Kasumi-1 (cell line): ENCODE measurements at regions not wholly inside any gene's neighbourhood (a gene's known extent, or its start where the extent isn't known, plus 50 kb on each side); places are given as distances from the start of the nearest gene placed in this dataset.
"Not testable (repeated sequence)": the region's sequence is repeated elsewhere in the genome, so short reads cannot be mapped to it uniquely, and the experiment has no call there.

Experiments
- DNase-seq, 2 experiments: peaks; one replicate each; lab custom pipeline; 2025; lab: John Stamatoyannopoulos, UW

DNA sequence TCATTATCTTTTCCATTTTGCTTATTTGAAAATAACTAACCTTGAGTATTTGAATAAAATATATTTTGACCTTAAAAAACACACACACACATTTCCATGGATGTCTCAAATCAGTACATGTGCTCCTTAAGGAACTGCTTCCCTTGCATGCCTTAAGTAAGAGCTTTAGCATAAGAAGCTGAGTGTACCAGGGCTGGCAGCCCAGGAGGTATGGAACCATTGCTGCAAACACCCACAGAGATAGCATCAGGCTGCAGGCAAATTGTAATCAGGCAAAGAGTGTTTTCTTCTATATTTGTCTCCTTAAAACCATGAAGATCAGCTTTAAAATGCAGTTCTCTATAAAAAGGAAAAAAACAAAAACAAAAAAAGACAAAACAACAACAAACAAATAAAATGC, 160.6 kb downstream of the PLK2 start:
- no peak for DNase-seq

- peak; percentile 59 to 64 for DNase-seq
Measured at GRCh38 chr5:58294598-58295305, 165.1 kb downstream of the PLK2 start.

GRCh38 chr5:58288275-58288674, 171.6 kb downstream of the PLK2 start:
- DNase-seq = not testable (repeated sequence)

GRCh38 chr5:58286741-58287140, 173.1 kb downstream of the PLK2 start:
- DNase-seq = peak in 1 of 2 experiments; percentile 6

DNA sequence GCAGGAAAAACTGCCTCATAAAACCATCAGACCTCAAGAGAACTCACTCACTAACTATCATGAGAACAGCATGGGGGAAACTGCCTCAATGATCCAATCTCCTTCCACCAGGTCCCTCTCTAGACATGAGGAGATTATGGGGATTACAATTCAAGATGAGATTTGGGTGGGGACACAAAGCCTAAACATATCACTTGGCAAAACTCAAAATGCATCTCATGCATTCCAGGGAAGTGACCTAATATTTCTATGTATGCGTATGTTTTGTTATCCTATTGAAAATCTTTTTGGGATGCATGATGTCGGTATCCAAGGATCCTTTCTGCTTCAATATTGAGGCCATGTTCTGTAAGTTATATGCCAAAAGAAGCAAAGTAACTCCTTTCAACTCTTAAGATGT, 174.0 kb downstream of the PLK2 start:
- no peak for DNase-seq

- no peak for DNase-seq
Measured at GRCh38 chr5:58284886-58285285, 175.0 kb downstream of the PLK2 start.

- no peak for DNase-seq
Measured at GRCh38 chr5:58281189-58281588, 178.7 kb downstream of the PLK2 start.

DNA sequence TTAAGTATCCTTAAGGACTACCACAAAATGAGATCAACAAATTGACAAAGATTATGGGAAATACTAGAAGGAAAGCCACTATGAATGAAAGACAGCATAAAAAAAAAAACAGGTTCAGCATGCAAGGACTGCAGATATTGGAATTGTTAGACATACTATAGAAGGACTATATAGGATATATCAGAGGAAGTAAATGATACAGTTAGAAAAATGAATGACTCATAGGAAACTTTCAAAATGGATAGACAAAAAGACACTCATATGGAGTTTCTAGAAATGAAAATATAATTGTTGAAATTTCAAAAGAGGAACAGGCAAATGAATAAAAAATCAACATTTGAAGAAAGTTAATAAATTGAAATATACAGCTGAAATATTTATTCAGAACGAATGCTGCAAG, 180.6 kb downstream of the PLK2 start:
- DNase-seq = no peak

DNA sequence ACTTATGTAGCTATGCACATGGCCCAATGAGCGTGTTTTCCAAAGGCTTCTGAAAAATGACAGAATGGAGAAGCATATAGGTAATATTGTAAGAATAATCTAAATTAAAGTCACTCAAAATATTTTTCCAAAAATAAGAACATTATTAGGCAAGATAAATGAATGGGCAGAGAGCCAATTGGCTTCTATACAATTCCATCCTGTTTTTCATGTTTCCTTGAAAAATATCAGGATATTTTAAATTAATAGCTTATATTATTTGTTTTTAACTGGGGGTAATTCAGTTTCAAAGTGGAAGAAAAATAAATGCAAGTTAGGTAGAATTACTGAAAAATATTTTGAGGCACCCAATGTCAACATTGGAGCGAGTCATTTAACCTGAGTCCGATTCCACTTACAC, 183.5 kb downstream of the PLK2 start:
- no peak for DNase-seq

- DNase-seq = peak; percentile 8 to 30
Measured at GRCh38 chr5:58275516-58275915, 184.4 kb downstream of the PLK2 start.

- DNase-seq = no peak
Measured at GRCh38 chr5:58274191-58274590, 185.7 kb downstream of the PLK2 start.

- DNase-seq = no peak
Measured at GRCh38 chr5:58273711-58274110, 186.2 kb downstream of the PLK2 start.

DNA sequence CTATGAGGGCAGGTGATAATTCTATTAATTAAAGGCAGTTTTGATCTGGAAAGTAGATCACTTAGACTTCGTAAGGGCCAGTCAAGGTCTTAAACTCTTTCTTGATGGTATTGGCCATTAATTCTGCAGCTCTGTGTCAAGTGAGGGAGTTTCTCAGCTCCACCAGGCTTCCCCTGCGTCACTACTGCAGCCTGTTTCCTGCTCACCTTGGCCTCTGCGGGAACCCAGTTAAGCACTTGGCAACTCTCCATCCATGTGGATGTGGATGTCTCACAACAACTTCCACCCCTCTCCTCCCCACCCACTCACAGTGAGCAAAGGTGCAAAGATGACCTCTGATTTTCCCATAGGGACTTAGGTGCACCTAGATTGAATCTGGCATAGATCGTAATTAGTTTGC, 191.6 kb downstream of the PLK2 start:
- no peak for DNase-seq

DNA sequence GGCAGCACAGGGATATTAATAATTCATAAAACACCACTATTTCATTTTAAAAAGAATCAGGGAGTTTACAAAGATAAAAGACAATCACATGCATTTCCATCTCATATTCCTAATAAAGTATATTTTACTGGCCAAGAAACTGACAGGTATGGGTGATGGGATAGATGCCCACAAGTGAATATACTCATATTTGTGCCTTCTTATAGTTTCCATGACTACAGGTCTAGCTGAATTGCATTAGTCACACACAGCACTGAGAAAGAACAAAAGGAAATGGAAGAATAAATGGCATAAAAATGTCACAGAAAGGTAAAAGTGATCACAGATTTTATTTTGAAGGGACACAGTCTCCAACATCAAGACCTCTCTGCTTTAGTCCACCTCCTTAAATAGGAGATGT, 193.5 kb downstream of the PLK2 start:
- no peak for DNase-seq

- no peak for DNase-seq
Measured at GRCh38 chr5:58265246-58265930, 194.5 kb downstream of the PLK2 start.

DNA sequence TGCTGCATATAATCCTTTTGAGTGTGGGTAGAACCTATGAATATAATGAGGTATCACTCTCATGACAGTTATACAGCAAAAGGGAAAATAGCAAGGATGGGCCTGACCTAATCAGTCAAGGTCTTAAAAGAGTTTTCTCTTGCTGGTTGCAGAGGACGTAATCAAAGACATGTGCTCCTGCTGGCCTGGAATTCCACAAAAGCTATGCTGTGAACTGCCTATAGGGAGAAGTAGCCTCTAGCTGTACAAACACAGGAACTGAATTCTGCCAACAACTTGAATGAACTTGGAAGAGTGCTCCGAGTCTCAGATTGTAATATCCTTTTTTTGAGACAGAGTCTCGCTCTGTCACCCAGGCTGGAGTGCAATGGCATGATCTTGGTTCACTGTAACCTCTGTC, 195.6 kb downstream of the PLK2 start:
- no peak for DNase-seq

DNA sequence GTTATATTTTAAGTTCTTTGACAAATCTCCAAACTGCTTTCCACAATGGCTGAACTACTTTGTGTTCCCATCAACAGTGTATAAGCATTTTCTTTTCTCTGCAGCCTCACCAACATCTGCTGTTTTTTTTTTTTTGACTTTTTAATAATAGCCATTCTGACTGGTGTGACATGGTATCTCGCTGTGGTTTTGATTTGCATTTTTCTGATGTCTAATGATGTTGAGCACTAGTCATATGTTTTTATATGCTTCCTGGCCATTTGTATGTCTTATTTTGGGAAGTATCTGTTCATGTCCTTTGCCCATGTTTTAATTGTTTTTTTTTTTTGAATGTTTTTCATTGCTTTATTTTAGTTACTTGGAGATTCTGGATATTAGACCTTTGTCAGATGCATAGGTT, 196.6 kb downstream of the PLK2 start:
- no peak for DNase-seq

DNA sequence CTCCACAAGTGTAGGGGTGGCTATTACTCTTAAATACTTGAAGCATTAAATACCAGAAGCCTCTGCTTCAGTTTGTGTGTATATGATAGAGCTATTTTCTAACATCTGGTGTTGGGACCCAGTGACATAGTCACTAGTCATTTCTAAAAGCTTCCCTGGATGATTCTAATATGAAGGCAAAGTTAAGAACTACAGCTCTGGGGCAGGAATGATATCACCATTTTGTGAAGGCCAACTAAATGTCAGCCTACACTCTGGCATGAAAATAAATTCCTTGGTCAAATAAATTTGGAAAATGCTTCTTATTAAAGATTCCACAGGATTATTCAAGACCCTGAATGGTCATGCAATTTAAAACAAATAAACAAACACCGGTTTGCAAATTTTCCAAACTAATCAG, 197.7 kb downstream of the PLK2 start:
- no peak for DNase-seq

DNA sequence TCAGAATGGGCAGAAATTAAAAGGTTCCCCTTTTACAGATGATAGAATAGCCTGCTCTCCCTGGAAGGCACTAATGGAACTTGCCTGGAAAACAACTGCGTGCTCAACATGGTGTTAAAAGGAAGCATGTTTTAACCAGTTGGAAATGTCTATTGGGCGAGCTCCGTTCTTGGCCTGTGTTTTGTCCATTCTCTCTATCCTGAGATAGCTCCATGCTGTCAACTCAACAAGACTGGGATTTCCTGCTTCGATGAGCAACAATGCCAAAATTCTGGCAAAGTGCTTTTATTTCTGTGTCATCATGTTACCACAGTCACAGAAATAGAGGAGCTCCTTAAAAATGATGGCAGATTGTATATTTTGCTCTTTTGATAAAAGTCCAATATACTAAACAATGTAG, 198.3 kb downstream of the PLK2 start:
- DNase-seq = no peak

- no peak for DNase-seq
Measured at GRCh38 chr5:58260243-58260642, 199.6 kb downstream of the PLK2 start.

- DNase-seq = no peak
Measured at GRCh38 chr5:58259685-58260152, 200.2 kb downstream of the PLK2 start.

DNA sequence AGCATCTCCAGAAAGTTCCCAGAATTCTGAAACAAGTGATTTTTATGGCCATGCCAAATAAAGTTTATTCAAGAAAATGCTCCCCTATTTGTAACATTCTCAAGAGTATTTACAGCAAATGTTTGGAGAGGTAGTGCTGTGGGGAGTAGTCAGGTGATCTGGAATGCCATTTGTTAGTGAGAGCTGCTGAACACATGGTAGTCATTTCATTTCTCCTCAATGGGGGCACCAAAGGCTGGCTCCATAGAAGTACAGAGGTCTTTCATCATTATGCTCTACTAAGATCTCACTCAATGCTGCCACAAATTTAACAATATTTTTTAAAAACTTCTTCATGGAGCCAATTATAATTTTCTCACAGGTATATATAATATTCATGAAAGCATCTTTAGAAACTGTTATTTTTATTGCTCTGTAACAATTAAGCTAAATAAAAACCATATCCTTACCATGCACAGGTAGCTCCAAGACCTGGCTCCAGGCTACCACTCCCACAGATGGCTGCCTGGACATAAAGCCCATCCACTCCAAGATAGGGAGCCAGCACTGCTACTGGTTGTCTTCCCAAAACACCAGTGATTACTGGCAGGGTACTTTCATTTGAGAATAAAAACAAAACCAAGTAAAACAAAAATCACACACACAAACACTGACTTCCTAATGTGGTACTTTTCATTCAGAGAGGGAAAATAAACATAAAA, 200.8 kb downstream of the PLK2 start:
- DNase-seq = no peak

DNA sequence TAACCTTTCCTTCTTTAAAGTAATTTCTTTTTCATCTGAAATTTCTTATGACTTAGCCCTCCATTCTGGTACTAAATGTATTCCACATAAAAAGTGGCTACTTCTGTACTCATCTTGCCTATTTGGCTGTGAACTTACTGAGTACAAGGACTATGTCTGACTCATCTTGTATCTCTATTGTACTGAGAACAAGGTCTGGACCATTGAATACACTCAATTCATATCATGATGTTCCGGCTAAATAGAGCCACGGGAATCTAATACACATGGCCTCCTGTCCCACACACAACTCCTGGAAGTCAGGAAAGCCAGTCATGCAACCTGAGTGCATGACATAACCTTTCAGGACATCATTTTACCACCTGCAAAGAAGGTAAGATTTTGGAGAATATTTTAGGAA, 203.9 kb downstream of the PLK2 start:
- no peak for DNase-seq
